GM12891 (cell line): ENCODE measurements at regions not wholly inside any gene's neighbourhood (a gene's known extent, or its start where the extent isn't known, plus 50 kb on each side); places are given as distances from the start of the nearest gene placed in this dataset.

Experiments used
- POLR2A ChIP-seq: IDR thresholded peaks from 2 replicates; pipeline ENCODE4 v1.6.1; 2011; ENCODE audit warnings: low read depth, low read length, control low read depth
- POLR2AphosphoS5 ChIP-seq: IDR thresholded peaks from 2 replicates; pipeline ENCODE4 v1.6.1; 2011; ENCODE audit warnings: low read depth, low read length, control low read depth
- POU2F2 ChIP-seq: IDR thresholded peaks from 2 replicates; pipeline ENCODE4 v1.6.1; 2011; ENCODE audit warnings: low read depth, mild to moderate bottlenecking, control low read depth, low read length, moderate library complexity
- SPI1 ChIP-seq: IDR thresholded peaks from 2 replicates; pipeline ENCODE4 v1.6.1; 2011; ENCODE audit warnings: low read depth, low read length, control low read depth
- TAF1 ChIP-seq: IDR thresholded peaks from 2 replicates; pipeline ENCODE4 v1.6.1; 2011; ENCODE audit warnings: low read depth, low read length, control low read depth

DNA sequence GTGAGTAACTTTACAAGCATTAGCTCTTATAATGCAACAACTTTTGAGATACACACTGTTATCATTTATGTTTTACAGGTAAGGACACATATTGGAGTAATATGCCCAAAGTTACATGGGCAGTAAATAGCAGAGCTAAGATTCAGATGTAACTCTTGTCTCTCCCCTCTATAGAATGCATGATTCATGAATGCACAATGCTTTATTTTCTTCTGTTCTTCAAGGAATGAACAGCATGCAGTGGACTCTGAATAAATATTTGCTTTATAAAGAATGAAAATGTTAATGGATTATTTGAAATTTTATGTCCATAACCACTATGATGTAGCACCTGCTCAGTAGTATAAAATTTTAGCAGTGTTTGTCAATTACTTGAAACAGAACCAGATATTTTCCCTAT is 629.5 kb downstream of the KCTD16 start:
- TF ChIP-seq POLR2A = no peak
- TF ChIP-seq POU2F2 = no peak
- no peak for TF ChIP-seq TAF1
- TF ChIP-seq POLR2AphosphoS5 = no peak
- TF ChIP-seq SPI1 = no peak
